IMR-90 (cell line): ENCODE measurements at regions not wholly inside any gene's neighbourhood (a gene's known extent, or its start where the extent isn't known, plus 50 kb on each side); places are given as distances from the start of the nearest gene placed in this dataset.

ENCODE experiments used
- ATAC-seq: fragments of 200-7000 bp; cut with Tn5 transposase; 2 replicates; pipeline ENCODE4 v1.9.1; 2020; ENCODE audit warnings: low read depth, mild to moderate bottlenecking, moderate library complexity
- BruUV-seq: library from RNA; stranded (reverse); fragments of 400-500 nt; replicated peaks from 2 replicates; lab custom pipeline; 2021; lab: Mats Ljungman, UMichigan
- CTCF ChIA-PET: fragments of 300-600 bp; formaldehyde crosslinking; extraction: SDS; loops from one replicate; lab custom pipeline; 2021; ENCODE audit warnings: antibody characterized with exemption; lab: Yijun Ruan, JAX
- POLR2A ChIA-PET: fragments of 300-600 bp; sonication (Branson Sonifier 250); formaldehyde crosslinking; loops from one replicate; lab custom pipeline; 2022; ENCODE audit warnings: antibody characterized with exemption; ENCODE audit not compliant: unreplicated experiment; lab: Charles Lee
- DNase-seq: peaks from one replicate; pipeline ENCODE4 v3.0.0; 2013
- H2AFZ ChIP-seq: replicated peaks from 2 replicates; pipeline ENCODE3; 2013; ENCODE audit warnings: low read length, mild to moderate bottlenecking; ENCODE audit not compliant: poor library complexity
- H2AK5ac ChIP-seq: 2 replicates; pipeline ENCODE4 v1.6.1; 2013; ENCODE audit warnings: low read depth, low read length, inconsistent platforms
- H2AK9ac ChIP-seq: replicated peaks from 2 replicates; pipeline ENCODE3; 2013; ENCODE audit warnings: mild to moderate bottlenecking, low read depth, low read length, moderate library complexity; ENCODE audit not compliant: poor library complexity
- H2BK120ac ChIP-seq: 2 replicates; pipeline ENCODE4 v1.6.1; 2013; ENCODE audit warnings: low read depth, low read length, inconsistent platforms
- H2BK15ac ChIP-seq: 3 replicates; pipeline ENCODE4 v1.6.1; 2013; ENCODE audit warnings: low read depth, low read length, inconsistent platforms
- H2BK20ac ChIP-seq: 2 replicates; pipeline ENCODE4 v1.6.1; 2013; ENCODE audit warnings: low read depth, mild to moderate bottlenecking, inconsistent platforms, low read length, moderate library complexity
- H2BK5ac ChIP-seq: 2 replicates; pipeline ENCODE4 v1.6.1; 2013; ENCODE audit warnings: mild to moderate bottlenecking, low read depth, low read length, inconsistent platforms; ENCODE audit not compliant: poor library complexity, severe bottlenecking
- H3K14ac ChIP-seq: replicated peaks from 2 replicates; pipeline ENCODE4 v1.6.1; 2013; ENCODE audit warnings: low read depth, low read length, inconsistent platforms
- H3K18ac ChIP-seq: 2 replicates; pipeline ENCODE4 v1.6.1; 2013; ENCODE audit warnings: low read depth, low read length, control low read depth
- H3K23ac ChIP-seq: 2 replicates; pipeline ENCODE4 v1.6.1; 2013; ENCODE audit warnings: low read depth, low read length, inconsistent platforms
- H3K27ac ChIP-seq: 2 replicates; pipeline ENCODE4 v1.5.1; 2013; ENCODE audit warnings: mild to moderate bottlenecking, control low read depth, low read length; ENCODE audit not compliant: insufficient read depth
- H3K27me3 ChIP-seq: 2 replicates; pipeline ENCODE4 v1.6.1; 2013; ENCODE audit warnings: low read length; ENCODE audit not compliant: control insufficient read depth, insufficient read depth
- H3K36me3 ChIP-seq: 2 replicates; pipeline ENCODE4 v1.6.1; 2013; ENCODE audit warnings: low read length, mixed read lengths; ENCODE audit not compliant: control insufficient read depth, insufficient read depth
- H3K4ac ChIP-seq: 2 replicates; pipeline ENCODE4 v1.6.1; 2013; ENCODE audit warnings: low read depth, low read length, inconsistent platforms
- H3K4me1 ChIP-seq: 2 replicates; pipeline ENCODE4 v1.6.1; 2013; ENCODE audit warnings: low read length, mixed read lengths; ENCODE audit not compliant: control insufficient read depth, insufficient read depth
- H3K4me2 ChIP-seq: 2 replicates; pipeline ENCODE4 v1.6.1; 2013; ENCODE audit warnings: low read depth, mild to moderate bottlenecking, control low read depth, low read length, moderate library complexity
- H3K4me3 ChIP-seq: 2 replicates; pipeline ENCODE4 v1.5.1; 2013; ENCODE audit warnings: low read depth, mild to moderate bottlenecking, control low read depth, low read length, moderate library complexity; ENCODE audit not compliant: insufficient read depth
- H3K56ac ChIP-seq: 2 replicates; pipeline ENCODE4 v1.6.1; 2013; ENCODE audit warnings: low read length, inconsistent platforms; ENCODE audit not compliant: insufficient read depth; ENCODE audit errors: extremely low read depth
- H3K79me1 ChIP-seq, 2 experiments: 2 replicates each; pipeline ENCODE4 v1.6.1; 2013; ENCODE audit warnings: low read length in 2 of 2, inconsistent platforms in 1 of 2, low read depth in 1 of 2
- H3K9ac ChIP-seq: 2 replicates; pipeline ENCODE4 v1.6.1; 2013; ENCODE audit warnings: low read depth, low read length, control low read depth
- H3K9me1 ChIP-seq: 2 replicates; pipeline ENCODE4 v1.6.1; 2013; ENCODE audit warnings: low read length, inconsistent platforms; ENCODE audit not compliant: insufficient read depth
- H3K9me3 ChIP-seq: 2 replicates; pipeline ENCODE4 v1.6.1; 2013; ENCODE audit warnings: low read length; ENCODE audit not compliant: control insufficient read depth, insufficient read depth
- H4K20me1 ChIP-seq: 2 replicates; pipeline ENCODE4 v1.6.1; 2013; ENCODE audit warnings: low read length, inconsistent platforms; ENCODE audit not compliant: insufficient read depth
- H4K5ac ChIP-seq: 2 replicates; pipeline ENCODE4 v1.6.1; 2013; ENCODE audit warnings: mild to moderate bottlenecking, low read depth, low read length, control low read depth
- H4K8ac ChIP-seq, 2 experiments: 2 replicates each; pipeline ENCODE4 v1.6.1; 2013; ENCODE audit warnings: low read depth in 2 of 2, low read length in 2 of 2, control low read depth in 1 of 2, inconsistent platforms in 1 of 2
- H4K91ac ChIP-seq: 2 replicates; pipeline ENCODE4 v1.6.1; 2013; ENCODE audit warnings: low read depth, low read length, inconsistent platforms; ENCODE audit not compliant: insufficient read depth
- BHLHE40 ChIP-seq: fragments of 150-350 bp; IDR thresholded peaks from 2 replicates; pipeline ENCODE4 v1.6.1; 2016; ENCODE audit warnings: mild to moderate bottlenecking, low read depth, low read length
- CEBPB ChIP-seq: IDR thresholded peaks from 2 replicates; pipeline ENCODE4 v1.6.1; 2012; ENCODE audit warnings: low read depth, low read length, improper control_type of control experiment
- CHD1 ChIP-seq: IDR thresholded peaks from 2 replicates; pipeline ENCODE4 v1.6.1; 2012; ENCODE audit warnings: low read depth, low read length, improper control_type of control experiment
- CTCF ChIP-seq: conservative IDR thresholded peaks from 2 replicates; pipeline ENCODE4 v1.5.1; 2012; ENCODE audit warnings: mild to moderate bottlenecking, low read depth, low read length, improper control_type of control experiment
- ELK1 ChIP-seq: fragments of 150-350 bp; IDR thresholded peaks from 2 replicates; pipeline ENCODE4 v1.6.1; 2016; ENCODE audit warnings: low read depth, mild to moderate bottlenecking, low read length, moderate library complexity, borderline replicate concordance
- FOS ChIP-seq: fragments of 150-350 bp; IDR thresholded peaks from 2 replicates; pipeline ENCODE4 v1.6.1; 2016; ENCODE audit warnings: low read depth, low read length
- MAFK ChIP-seq: IDR thresholded peaks from 2 replicates; pipeline ENCODE4 v1.6.1; 2012; ENCODE audit warnings: low read depth, low read length, improper control_type of control experiment
- MAZ ChIP-seq: IDR thresholded peaks from 2 replicates; pipeline ENCODE4 v1.6.1; 2012; ENCODE audit warnings: low read depth, mild to moderate bottlenecking, low read length, improper control_type of control experiment, moderate library complexity, borderline replicate concordance
- MXI1 ChIP-seq: IDR thresholded peaks from 2 replicates; pipeline ENCODE4 v1.6.1; 2012; ENCODE audit warnings: low read depth, mild to moderate bottlenecking, low read length, moderate library complexity, borderline replicate concordance
- NFE2L2 ChIP-seq: fragments of 150-350 bp; IDR thresholded peaks from 2 replicates; pipeline ENCODE4 v1.6.1; 2016; ENCODE audit warnings: low read depth, mild to moderate bottlenecking, low read length
- POLR2A ChIP-seq: IDR thresholded peaks from 2 replicates; pipeline ENCODE4 v1.6.1; 2012; ENCODE audit warnings: mild to moderate bottlenecking, low read depth, low read length
- RAD21 ChIP-seq: IDR thresholded peaks from 2 replicates; pipeline ENCODE4 v1.6.1; 2012; ENCODE audit warnings: low read length, improper control_type of control experiment
- RCOR1 ChIP-seq: IDR thresholded peaks from 2 replicates; pipeline ENCODE4 v1.6.1; 2012; ENCODE audit warnings: mild to moderate bottlenecking, low read length, improper control_type of control experiment; ENCODE audit not compliant: insufficient replicate concordance
- RFX5 ChIP-seq: IDR thresholded peaks from 2 replicates; pipeline ENCODE4 v1.8.0; 2012; ENCODE audit warnings: low read depth, mild to moderate bottlenecking, low read length, moderate library complexity
- SMC3 ChIP-seq: fragments of 150-350 bp; IDR thresholded peaks from 2 replicates; pipeline ENCODE4 v1.6.1; 2016; ENCODE audit warnings: low read depth, mild to moderate bottlenecking, antibody characterized with exemption, low read length, moderate library complexity
- USF2 ChIP-seq: fragments of 150-350 bp; IDR thresholded peaks from 2 replicates; pipeline ENCODE4 v1.6.1; 2017; ENCODE audit warnings: mild to moderate bottlenecking, antibody characterized with exemption, low read length, low read depth
- WGBS, 2 experiments: methylation state at CpG; one replicate each; pipeline versions ENCODE4 v1.1.5 to v1.1.7; 2013; ENCODE audit warnings: missing lambda C conversion rate in 2 of 2; ENCODE audit not compliant: insufficient read length in 1 of 2; ENCODE audit errors: extremely low coverage in 2 of 2; 5-methylcytosine and 5-hydroxymethylcytosine counted together
- dilution Hi-C: fragments of 300-500 bp; cut with HindIII; formaldehyde crosslinking; loops from one replicate; pipeline ENCODE4 v1.14.3; 2018; ENCODE audit warnings: low sequenced_read_pairs; ENCODE audit not compliant: unreplicated experiment
- in situ Hi-C: fragments of 300-500 bp; cut with MboI; formaldehyde crosslinking; loops from 3 replicates; pipeline ENCODE4 v1.14.3; 2019; ENCODE audit warnings: low sequenced_read_pairs, inconsistent platforms, mixed read lengths
- intact Hi-C: fragments of 100-400 bp; cut with micrococcal nuclease; formaldehyde crosslinking; loops from 2 replicates; pipeline ENCODE4 v1.10.0; 2022

- no peak for ATAC-seq
Measured at GRCh38 chr13:70622796-70623195, 514.5 kb upstream of the KLHL1 start.

More at GRCh38 chr13:70622796-70623195, 514.5 kb upstream of the KLHL1 start:
- Histone ChIP-seq H3K4me1 (no peaks in the 10 kb centered on the region), H3K14ac (no peak overlapping the region), H4K8ac (no peak overlapping the region), H3K27ac (no peak overlapping the region), H3K23ac (no peak overlapping the region), H4K5ac (no peak overlapping the region), H3K4me3 (no peak overlapping the region), H3K18ac (no peak overlapping the region), H3K9me3 (no peaks in the 10 kb centered on the region), H2BK5ac (no peak overlapping the region), H3K9ac (no peak overlapping the region), H3K56ac (no peak overlapping the region), H2BK20ac (no peak overlapping the region), H2BK120ac (no peak overlapping the region), H2AK5ac (no peak overlapping the region), H2BK15ac (no peak overlapping the region), H3K4ac (no peak overlapping the region), H3K27me3 (no peaks in the 10 kb centered on the region), H2AFZ (no peak overlapping the region), H3K36me3 (no peaks in the 10 kb centered on the region), H3K9me1 (no peaks in the 10 kb centered on the region), H4K91ac (no peak overlapping the region), H3K4me2 (no peak overlapping the region), H2AK9ac (no peak overlapping the region), H3K79me1 (no peaks in the 10 kb centered on the region), H4K20me1 (no peaks in the 10 kb centered on the region)
- POLR2A ChIA-PET, result no interaction called here
- no peak for TF ChIP-seq FOS
- TF ChIP-seq MXI1, result no peak
- no peak for TF ChIP-seq BHLHE40
- no peak for TF ChIP-seq MAFK
- no peak for TF ChIP-seq CTCF
- no peak for TF ChIP-seq SMC3
- no peak for TF ChIP-seq ELK1
- no peak for TF ChIP-seq CEBPB
- TF ChIP-seq POLR2A, result no peak
- TF ChIP-seq RFX5, result no peak
- TF ChIP-seq RAD21, result no peak
- no peak for TF ChIP-seq CHD1
- no peak for TF ChIP-seq RCOR1
- TF ChIP-seq NFE2L2, result no peak
- TF ChIP-seq USF2, result no peak
- TF ChIP-seq MAZ, result no peak
- no peak for DNase-seq
- dilution Hi-C loops (no loop called here), in situ Hi-C loops (no loop called here), intact Hi-C loops (loop anchor here (10.0 kb wide), 1 partner anchor 1942 kb away; no protein-coding TSS in a partner anchor)
- 70% methylated on average over 2 of the region's 5 CpGs; no CpG with 5 or more reads in 1 of the 2 experiments for WGBS, 2 experiments
- no TSS peak for BruUV-seq
- CTCF ChIA-PET, result interaction anchor here (0.6 kb wide), 1 partner anchor 1197 kb away, joined by 3 read pairs; no protein-coding TSS in a partner anchor
